Esophagus mucosa (tissue), 1 donor: ENCODE measurements at regions not wholly inside any gene's neighbourhood (a gene's known extent, or its start where the extent isn't known, plus 50 kb on each side); places are given as distances from the start of the nearest gene placed in this dataset.
"Not testable (repeated sequence)": the region's sequence is repeated elsewhere in the genome, so short reads cannot be mapped to it uniquely, and the experiment has no call there.

Experiments
- ATAC-seq: fragments of 200-7000 bp; cut with Tn5 transposase; one replicate; pipeline ENCODE4 v1.9.1; 2020
- donor health status: DM: yes; HTN: yes; CAD: no.

- ATAC-seq, result no peak
These were observed 127.4 kb upstream of the SLC8A1 start for GRCh38 chr2:40579247-40579646.

DNA sequence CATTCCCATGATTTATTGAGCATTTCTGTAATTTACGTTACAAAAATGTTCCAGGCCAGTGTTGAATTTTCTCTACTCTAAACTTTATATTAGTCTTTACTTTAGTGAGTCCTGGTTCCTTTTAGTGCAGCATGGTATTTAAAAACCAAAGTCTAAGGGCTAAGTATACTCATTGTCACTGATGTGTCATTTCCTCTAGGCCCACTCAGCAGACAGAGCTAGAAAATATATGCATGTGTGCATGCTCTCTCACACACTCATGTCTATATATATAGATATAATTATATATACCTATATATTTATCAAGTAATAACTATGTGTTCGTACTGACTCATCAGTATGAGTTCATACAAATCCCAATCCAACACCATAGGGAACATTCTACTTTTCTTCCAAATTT lies 132.5 kb upstream of the SLC8A1 start:
- no peak for ATAC-seq

DNA sequence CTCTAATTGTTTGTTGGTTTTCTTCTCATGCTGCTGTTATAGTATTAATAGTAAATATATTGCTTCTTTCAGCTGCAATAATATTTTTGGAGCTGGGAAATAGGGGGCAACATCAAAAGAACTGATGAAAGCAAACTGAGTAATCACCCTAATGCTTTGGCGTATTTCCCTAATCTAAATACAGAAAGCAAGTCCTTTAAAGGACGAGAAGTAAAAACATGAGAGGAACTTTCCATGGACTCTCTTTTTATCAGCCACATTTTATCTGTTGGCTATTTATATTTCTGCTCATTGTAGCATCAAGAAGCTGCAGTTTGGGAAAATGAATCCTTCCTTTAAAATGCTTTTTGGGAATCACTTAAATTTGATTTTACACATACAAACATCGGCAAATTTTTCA lies 139.9 kb upstream of the SLC8A1 start:
- ATAC-seq, result no peak

- no peak for ATAC-seq
These were observed 140.3 kb upstream of the SLC8A1 start for GRCh38 chr2:40592218-40592617.

- ATAC-seq, result no peak
These were observed 155.0 kb upstream of the SLC8A1 start for GRCh38 chr2:40606862-40607261.

GRCh38 chr2:40611196-40611595 lies 159.3 kb upstream of the SLC8A1 start:
- no peak for ATAC-seq

- ATAC-seq, result no peak
These were observed 174.0 kb upstream of the SLC8A1 start for GRCh38 chr2:40625849-40626248.

GRCh38 chr2:40628556-40628955 lies 176.7 kb upstream of the SLC8A1 start:
- no peak for ATAC-seq

GRCh38 chr2:40629768-40630434 lies 178.0 kb upstream of the SLC8A1 start:
- no peak for ATAC-seq

- ATAC-seq, result no peak
These were observed 187.4 kb upstream of the SLC8A1 start for GRCh38 chr2:40639320-40639719.

DNA sequence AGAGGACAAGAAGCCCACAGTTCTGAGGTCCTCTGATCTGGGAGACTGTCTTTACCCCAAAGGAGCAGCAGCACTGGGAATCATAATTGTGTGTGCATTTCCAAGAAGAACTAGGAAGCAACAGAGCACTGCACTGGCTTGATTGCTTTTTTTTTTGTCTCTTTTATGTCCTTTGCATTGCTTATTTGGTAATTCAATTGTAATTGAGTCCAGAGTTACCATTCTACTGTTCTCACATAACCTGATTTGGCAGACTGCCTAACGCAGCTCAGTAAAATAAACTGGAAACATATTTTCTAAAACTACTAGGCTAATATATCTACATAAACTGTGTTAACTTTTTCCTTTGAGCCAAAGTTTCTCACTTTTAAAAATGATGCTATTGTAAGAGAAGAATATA lies 190.3 kb upstream of the SLC8A1 start:
- no peak for ATAC-seq

DNA sequence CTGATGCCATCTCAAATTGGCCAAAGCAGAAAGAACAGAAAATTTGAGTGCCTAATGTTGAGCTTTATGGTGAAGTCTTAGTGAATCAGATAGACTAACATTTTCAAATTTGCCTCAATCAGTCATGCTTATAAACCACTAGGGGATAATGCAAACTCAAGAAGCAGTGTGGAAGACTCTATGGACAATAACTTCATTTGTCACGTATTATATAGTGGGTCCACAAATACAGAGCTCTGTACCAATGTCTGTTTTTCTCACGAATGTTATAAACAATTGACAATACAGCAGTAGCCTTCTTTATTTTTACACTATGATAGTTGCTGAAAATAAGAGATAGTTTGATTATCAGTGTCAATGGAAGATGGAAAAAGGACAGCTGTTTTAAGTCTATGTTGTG lies 190.8 kb upstream of the SLC8A1 start:
- no peak for ATAC-seq

DNA sequence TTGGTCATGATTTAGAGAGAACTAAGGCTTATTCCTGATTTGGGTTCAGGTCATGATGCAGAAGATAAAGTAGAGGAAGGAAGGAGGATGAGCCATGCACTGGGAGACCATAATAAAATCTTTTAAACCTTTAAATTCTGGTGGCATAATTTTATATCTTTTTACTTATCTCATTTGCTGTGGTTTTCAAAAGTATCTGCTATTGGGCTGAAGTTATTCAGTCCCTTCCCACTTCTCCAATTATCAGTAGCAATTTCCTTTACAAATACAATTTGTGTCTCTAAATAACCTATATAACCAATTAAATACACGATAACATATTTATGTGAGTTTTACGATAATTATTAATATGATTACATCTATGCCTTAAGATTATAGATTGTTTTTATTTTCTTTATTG lies 194.8 kb upstream of the SLC8A1 start:
- ATAC-seq, result no peak

GRCh38 chr2:40652155-40652554 lies 200.3 kb upstream of the SLC8A1 start:
- no peak for ATAC-seq

DNA sequence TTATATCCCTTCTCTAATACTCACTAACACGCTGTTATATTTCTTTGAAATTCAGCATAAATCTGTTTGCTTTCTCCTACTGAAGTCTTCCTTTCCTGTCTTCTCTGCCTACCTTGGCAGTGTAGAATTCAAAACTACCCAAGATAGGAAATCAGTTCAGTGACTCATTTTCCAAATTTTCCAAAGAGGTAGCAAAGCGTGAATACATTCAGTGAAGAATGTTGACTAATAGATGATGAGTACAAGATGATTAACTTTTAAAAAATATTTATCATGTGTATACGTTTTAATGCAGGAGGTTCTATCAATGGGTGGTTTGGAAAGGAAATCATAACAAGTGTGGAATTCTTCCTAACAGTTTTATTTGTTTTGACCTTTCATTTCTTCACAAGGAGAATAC lies 201.9 kb upstream of the SLC8A1 start:
- ATAC-seq, result no peak

GRCh38 chr2:40654346-40654745 lies 202.5 kb upstream of the SLC8A1 start:
- ATAC-seq, result no peak

- no peak for ATAC-seq
These were observed 207.1 kb upstream of the SLC8A1 start for GRCh38 chr2:40658941-40659340.

DNA sequence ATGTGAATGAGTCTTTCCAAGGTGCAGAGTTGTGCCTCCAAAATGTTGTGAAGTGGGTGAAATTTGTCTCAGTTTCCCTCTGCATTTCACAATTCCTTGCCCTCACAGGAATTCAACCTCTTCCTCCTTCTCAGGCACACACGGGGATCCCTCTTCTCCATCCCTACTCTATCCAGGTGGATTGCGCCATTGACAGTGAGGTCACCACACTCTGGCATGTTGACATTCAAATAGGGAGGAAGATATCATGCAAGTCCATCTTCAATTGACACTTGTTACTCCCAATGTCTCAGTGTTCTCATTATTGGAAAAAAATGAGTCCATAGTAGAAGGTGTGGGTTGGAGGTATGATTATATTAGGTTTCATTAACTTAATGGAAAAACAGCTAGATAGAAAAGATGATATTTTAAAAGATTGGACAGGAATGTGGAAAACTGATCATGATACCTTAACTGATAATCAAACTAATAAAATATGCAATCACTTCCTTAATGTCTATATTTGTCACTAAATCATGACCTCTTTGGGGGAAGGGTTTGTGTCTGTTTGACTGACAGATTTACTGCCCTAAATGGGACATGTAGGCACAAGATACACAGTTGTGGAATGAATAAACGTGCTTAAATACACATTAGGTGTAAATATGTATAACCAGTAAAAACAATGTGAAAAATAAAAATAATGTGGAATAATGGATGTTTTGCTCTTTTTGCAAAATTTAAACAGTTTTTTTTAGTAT lies 213.8 kb upstream of the SLC8A1 start:
- no peak for ATAC-seq

DNA sequence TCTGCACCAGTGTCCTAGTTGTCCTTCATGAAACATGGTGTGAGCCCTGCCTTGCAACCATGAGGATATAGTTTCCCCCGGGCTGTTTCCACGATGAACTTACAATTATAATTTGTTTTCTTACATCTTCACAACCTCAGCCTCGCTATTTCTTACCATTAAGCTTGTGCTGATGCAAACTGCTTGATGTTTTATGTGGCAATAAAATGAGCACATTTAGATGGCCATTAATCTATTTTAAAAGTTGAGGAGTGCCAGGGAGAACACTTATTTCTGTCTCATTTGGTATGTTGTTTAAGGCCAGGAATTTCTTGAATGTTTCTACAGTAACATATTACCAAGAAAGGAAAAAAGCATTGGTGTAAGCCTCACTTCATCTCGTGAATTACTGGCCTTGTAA lies 214.5 kb upstream of the SLC8A1 start:
- ATAC-seq, result no peak

DNA sequence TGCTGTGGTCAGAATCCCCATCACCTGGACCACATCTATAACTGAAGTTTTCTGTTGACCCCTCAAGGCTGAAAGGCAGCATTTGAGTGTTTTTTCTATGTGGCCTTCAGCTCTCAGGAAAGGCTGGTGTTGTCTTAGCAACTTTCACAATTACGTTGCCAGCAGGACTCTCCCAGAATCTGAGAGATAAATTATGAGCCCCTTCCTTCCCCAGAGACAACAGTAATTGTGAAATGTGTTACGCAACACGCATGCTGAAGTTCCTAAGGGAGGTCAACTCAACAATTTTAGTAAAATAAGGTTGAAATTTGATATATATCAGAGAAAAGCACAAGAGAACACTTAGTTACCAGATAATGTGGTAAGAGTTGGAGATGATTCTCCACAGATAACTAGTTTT lies 216.5 kb upstream of the SLC8A1 start:
- no peak for ATAC-seq

GRCh38 chr2:40676134-40676790 lies 224.4 kb upstream of the SLC8A1 start:
- ATAC-seq, result not testable (repeated sequence)

DNA sequence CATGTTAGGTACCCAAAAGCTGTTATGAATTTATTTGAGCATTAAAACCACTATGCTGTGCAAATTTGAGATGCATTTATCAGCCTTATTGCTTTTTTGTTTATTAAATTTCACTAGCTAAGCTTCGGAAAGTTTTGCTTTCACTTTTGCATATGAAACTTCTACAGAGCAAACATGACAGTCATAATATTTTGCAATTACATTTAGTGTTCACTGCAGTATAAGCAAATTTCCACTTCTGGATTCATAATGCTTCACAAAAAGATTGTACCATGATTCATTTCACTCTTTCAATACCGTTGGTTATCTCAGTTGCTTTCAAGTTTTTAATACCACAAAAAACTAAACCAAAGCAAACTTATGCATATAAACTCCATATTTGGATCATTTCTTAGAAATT lies 228.7 kb upstream of the SLC8A1 start:
- ATAC-seq, result no peak

DNA sequence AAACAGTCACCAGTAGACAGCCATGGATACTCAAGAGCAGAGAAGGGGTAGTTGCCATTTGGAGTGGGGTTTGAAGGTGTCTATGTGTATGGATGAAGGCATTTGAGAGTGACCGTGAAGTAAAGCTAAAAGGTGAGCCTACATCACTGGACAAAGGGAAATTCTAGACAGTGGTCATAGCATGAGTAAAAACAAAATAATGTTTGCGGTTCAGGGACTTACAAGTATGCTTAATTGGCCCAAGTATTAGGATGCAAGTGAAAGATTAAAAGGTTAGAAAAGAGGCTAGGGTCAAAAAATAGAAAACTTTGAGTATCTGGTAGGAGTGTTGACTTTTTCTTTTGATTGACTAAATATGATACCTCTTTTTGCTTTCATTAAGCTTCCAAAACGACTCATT lies 238.1 kb upstream of the SLC8A1 start:
- no peak for ATAC-seq

GRCh38 chr2:40690525-40690924 lies 238.6 kb upstream of the SLC8A1 start:
- no peak for ATAC-seq
